ENCODE measurements at regions not wholly inside any gene's neighbourhood (a gene's known extent, or its start where the extent isn't known, plus 50 kb on each side); places are given as distances from the start of the nearest gene placed in this dataset.

DNA sequence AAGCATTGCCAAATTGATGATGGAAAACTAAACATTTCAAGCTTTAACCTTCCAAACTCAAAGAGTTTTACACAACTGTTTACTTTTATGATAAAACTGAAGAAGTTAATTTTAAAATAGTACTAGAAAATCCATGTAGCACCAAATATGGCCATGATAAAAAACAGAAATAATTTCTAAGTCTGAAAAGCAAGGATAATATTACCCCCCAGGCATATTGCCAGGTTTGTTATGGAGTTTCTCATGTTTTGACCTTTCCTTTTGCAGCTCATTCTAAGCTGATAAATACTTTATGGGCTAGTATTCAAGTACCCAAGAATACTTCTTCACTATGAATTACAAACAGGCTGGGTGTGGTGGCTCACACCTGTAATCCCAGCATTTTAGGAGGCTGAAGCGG is 209.9 kb upstream of the ZFP64 start:
- peaks cover 48% of the 10 kb centered on the region for H3K4me1 Mint-ChIP-seq (ENCODE audit: low read depth)
- intact Hi-C loops (cut with micrococcal nuclease): loop anchor here (5.0 to 10.0 kb wide), 4 partner anchors 746 to 1543 kb away; no protein-coding TSS in a partner anchor

GRCh38 chr20:52399352-52399751 is 207.8 kb upstream of the ZFP64 start:
- Mint-ChIP-seq H3K4me1 (ENCODE audit: low read depth) (peaks cover 28% of the 10 kb centered on the region), H3K27me3 (ENCODE audit: low read depth) (no peaks in the 10 kb centered on the region), H3K4me3 (no peak overlapping the region), H3K9me3 (peaks cover 1% of the 10 kb centered on the region), H3K36me3 (ENCODE audit: low read depth) (no peaks in the 10 kb centered on the region), H3K27ac (no peak overlapping the region)
- DNase-seq: no peak
- CTCF ChIA-PET: no interaction called here
- intact Hi-C loops (cut with micrococcal nuclease): no loop called here

More for the DNA sequence above, 209.9 kb upstream of the ZFP64 start:
- H3K9me3 Mint-ChIP-seq: peaks cover 1% of the 10 kb centered on the region
- no peaks in the 10 kb centered on the region for H3K36me3 Mint-ChIP-seq (ENCODE audit: low read depth)
- no peaks in the 10 kb centered on the region for H3K27me3 Mint-ChIP-seq (ENCODE audit: low read depth)
- H3K27ac Mint-ChIP-seq: no peak overlapping the region
- H3K4me3 Mint-ChIP-seq: no peak overlapping the region
- CTCF ChIA-PET: interaction anchor here (0.8 to 1.1 kb wide), 2 partner anchors 19 to 90 kb away, joined by 3 to 6 read pairs; no protein-coding TSS in a partner anchor
- no peak for DNase-seq

- H3K27me3 Mint-ChIP-seq (ENCODE audit: low read depth): no peaks in the 10 kb centered on the region
- no peak overlapping the region for H3K4me3 Mint-ChIP-seq
- peaks cover 9% of the 10 kb centered on the region for H3K4me1 Mint-ChIP-seq (ENCODE audit: low read depth)
- DNase-seq: no peak
- intact Hi-C loops (cut with micrococcal nuclease): no loop called here
- no peaks in the 10 kb centered on the region for H3K9me3 Mint-ChIP-seq
- CTCF ChIA-PET: interaction anchor here (0.9 kb wide), 2 partner anchors 9 to 77 kb away, joined by 3 read pairs; no protein-coding TSS in a partner anchor
- H3K36me3 Mint-ChIP-seq (ENCODE audit: low read depth): no peaks in the 10 kb centered on the region
- H3K27ac Mint-ChIP-seq: no peak overlapping the region
Observed at GRCh38 chr20:52389606-52390005, 198.0 kb upstream of the ZFP64 start.

GRCh38 chr20:52383995-52384621 is 192.5 kb upstream of the ZFP64 start:
- Mint-ChIP-seq H3K4me1 (ENCODE audit: low read depth) (peaks cover 14% of the 10 kb centered on the region), H3K27ac (no peak overlapping the region)

DNA sequence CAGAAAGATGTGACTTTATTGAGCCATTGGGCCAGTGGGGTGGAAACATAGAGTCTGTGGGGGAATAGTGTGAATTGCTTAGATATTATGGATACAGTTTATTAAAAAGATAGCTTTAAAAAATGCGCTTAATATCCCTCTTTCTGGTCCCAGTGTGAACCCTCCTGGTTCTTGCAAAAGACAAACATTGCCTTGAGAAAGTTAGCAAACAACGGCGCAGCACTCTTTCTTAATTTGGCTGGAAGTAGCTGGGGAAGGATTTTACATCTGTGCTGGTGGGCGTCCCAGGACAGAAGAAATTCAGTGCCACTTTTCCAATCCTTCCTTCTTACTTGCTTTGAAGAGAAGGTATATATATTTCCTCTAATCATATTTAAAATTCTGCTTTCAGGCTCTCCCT is 191.4 kb upstream of the ZFP64 start:
- H3K27ac Mint-ChIP-seq: no peak overlapping the region
- no peak for DNase-seq
- H3K36me3 Mint-ChIP-seq (ENCODE audit: low read depth): no peaks in the 10 kb centered on the region
- H3K4me3 Mint-ChIP-seq: no peak overlapping the region
- H3K4me1 Mint-ChIP-seq (ENCODE audit: low read depth): peaks cover 14% of the 10 kb centered on the region
- CTCF ChIA-PET: interaction anchor here (1.0 to 2.7 kb wide), 4 partner anchors 27 to 1165 kb away, joined by 3 to 20 read pairs (median 6); no protein-coding TSS in a partner anchor
- intact Hi-C loops (cut with micrococcal nuclease): loop anchor here (2.0 kb wide), 1 partner anchor 254 kb away; no protein-coding TSS in a partner anchor
- peaks cover 5% of the 10 kb centered on the region for H3K9me3 Mint-ChIP-seq
- no peaks in the 10 kb centered on the region for H3K27me3 Mint-ChIP-seq (ENCODE audit: low read depth)

More at GRCh38 chr20:52383995-52384621, 192.5 kb upstream of the ZFP64 start:
- DNase-seq: peak; percentile 15
- peaks cover 5% of the 10 kb centered on the region for H3K9me3 Mint-ChIP-seq
- intact Hi-C loops (cut with micrococcal nuclease): loop anchor here (2.0 kb wide), 1 partner anchor 255 kb away; no protein-coding TSS in a partner anchor
- CTCF ChIA-PET: interaction anchor here (0.5 to 0.6 kb wide), 2 partner anchors 10 to 64 kb away, joined by 3 to 5 read pairs; no protein-coding TSS in a partner anchor
- no peaks in the 10 kb centered on the region for H3K27me3 Mint-ChIP-seq (ENCODE audit: low read depth)
- no peak overlapping the region for H3K4me3 Mint-ChIP-seq
- H3K36me3 Mint-ChIP-seq (ENCODE audit: low read depth): no peaks in the 10 kb centered on the region

GRCh38 chr20:52379723-52380336 is 188.3 kb upstream of the ZFP64 start:
- Mint-ChIP-seq H3K27me3 (ENCODE audit: low read depth) (no peaks in the 10 kb centered on the region), H3K9me3 (peaks cover 7% of the 10 kb centered on the region), H3K27ac (no peak overlapping the region), H3K4me1 (ENCODE audit: low read depth) (peaks cover 14% of the 10 kb centered on the region), H3K4me3 (no peak overlapping the region), H3K36me3 (ENCODE audit: low read depth) (no peaks in the 10 kb centered on the region)
- CTCF ChIA-PET: interaction anchor here (0.7 to 2.3 kb wide), 13 partner anchors 9 to 1168 kb away, joined by 3 to 9 read pairs (median 3); no protein-coding TSS in a partner anchor
- intact Hi-C loops (cut with micrococcal nuclease): loop anchor here (1.0 kb wide), 2 partner anchors 68 to 138 kb away; no protein-coding TSS in a partner anchor
- DNase-seq: peak; percentile 52

DNA sequence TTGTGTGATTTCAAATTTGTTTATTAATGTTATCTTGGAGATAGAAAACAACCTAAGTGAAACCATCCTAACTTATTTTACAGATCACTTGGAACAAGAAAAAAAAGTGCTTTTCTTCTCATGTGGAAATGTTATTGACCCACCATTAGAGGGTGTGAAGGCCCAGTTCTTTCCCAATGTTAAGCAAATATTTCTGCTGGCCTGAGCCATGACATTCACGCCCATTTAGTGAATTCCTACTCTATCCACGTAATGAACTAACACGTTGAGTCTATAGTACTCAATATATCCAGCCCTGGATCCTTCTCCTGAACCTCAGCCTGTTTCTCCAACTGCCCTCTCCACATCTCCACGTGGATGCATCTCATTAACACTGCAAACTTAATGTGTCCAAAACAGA is 180.6 kb upstream of the ZFP64 start:
- CTCF ChIA-PET: no interaction called here
- Mint-ChIP-seq H3K27me3 (ENCODE audit: low read depth) (no peaks in the 10 kb centered on the region), H3K36me3 (ENCODE audit: low read depth) (no peaks in the 10 kb centered on the region), H3K4me1 (ENCODE audit: low read depth) (peaks cover 4% of the 10 kb centered on the region), H3K9me3 (no peaks in the 10 kb centered on the region), H3K4me3 (no peak overlapping the region), H3K27ac (no peak overlapping the region)
- intact Hi-C loops (cut with micrococcal nuclease): no loop called here
- DNase-seq: no peak

DNA sequence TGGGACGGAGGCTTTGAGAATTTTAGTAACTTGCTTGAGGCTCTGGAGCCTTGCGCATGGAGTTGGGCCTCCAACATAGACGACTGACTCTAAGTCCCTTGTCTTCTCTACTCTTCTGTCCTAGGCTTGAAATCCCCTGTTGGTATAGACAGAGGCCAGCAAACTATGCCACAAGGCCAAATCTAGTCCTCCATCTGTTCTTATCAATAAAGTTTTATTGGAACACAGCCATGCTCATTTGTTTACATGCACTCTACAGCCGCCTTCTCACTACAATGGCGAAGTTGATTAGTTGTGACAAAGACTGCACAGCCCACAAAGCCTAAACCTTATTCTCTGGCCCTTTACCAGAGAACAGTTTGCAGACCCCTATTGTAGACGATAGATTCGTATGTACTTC is 174.1 kb upstream of the ZFP64 start:
- CTCF ChIA-PET: interaction anchor here (1.3 kb wide), 1 partner anchor 15 kb away, joined by 3 read pairs; no protein-coding TSS in a partner anchor
- H3K4me3 Mint-ChIP-seq: no peak overlapping the region
- intact Hi-C loops (cut with micrococcal nuclease): no loop called here
- H3K9me3 Mint-ChIP-seq: no peaks in the 10 kb centered on the region
- H3K27ac Mint-ChIP-seq: no peak overlapping the region
- no peak for DNase-seq
- H3K36me3 Mint-ChIP-seq (ENCODE audit: low read depth): no peaks in the 10 kb centered on the region
- H3K4me1 Mint-ChIP-seq (ENCODE audit: low read depth): peaks cover 17% of the 10 kb centered on the region
- no peaks in the 10 kb centered on the region for H3K27me3 Mint-ChIP-seq (ENCODE audit: low read depth)

DNA sequence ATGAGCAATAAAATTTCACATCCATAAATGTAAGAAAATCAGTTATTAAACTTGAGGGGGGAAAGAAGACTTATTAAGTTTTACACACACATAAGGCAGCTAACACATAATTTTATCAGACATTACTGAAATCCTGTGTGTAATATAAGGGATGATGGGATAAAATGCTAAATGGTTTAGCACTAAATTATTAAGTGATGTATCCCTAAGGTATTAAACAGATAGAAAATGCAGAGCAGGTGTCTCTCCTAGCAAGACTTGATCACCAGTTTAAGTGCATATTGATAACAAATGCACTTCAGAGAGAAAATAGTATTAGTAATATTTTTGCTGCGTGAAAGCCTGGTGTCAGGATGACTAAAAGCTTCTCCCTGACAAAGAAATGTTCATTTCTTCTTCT is 172.8 kb upstream of the ZFP64 start:
- Mint-ChIP-seq H3K36me3 (ENCODE audit: low read depth) (no peaks in the 10 kb centered on the region), H3K27me3 (ENCODE audit: low read depth) (no peaks in the 10 kb centered on the region)
- intact Hi-C loops (cut with micrococcal nuclease): no loop called here

GRCh38 chr20:52361650-52362049 is 170.1 kb upstream of the ZFP64 start:
- Mint-ChIP-seq H3K27me3 (ENCODE audit: low read depth) (no peaks in the 10 kb centered on the region), H3K27ac (no peak overlapping the region), H3K4me3 (no peak overlapping the region), H3K36me3 (ENCODE audit: low read depth) (no peaks in the 10 kb centered on the region), H3K9me3 (peaks cover 2% of the 10 kb centered on the region), H3K4me1 (ENCODE audit: low read depth) (peaks cover 16% of the 10 kb centered on the region)
- DNase-seq: no peak
- CTCF ChIA-PET: interaction anchor here (0.6 to 0.7 kb wide), 3 partner anchors 15 to 1183 kb away, joined by 3 to 4 read pairs (median 3); no protein-coding TSS in a partner anchor
- intact Hi-C loops (cut with micrococcal nuclease): loop anchor here (2.0 kb wide), 1 partner anchor 49 kb away; no protein-coding TSS in a partner anchor

More for the DNA sequence above, 172.8 kb upstream of the ZFP64 start:
- Mint-ChIP-seq H3K4me3 (no peak overlapping the region), H3K27ac (no peak overlapping the region), H3K4me1 (ENCODE audit: low read depth) (peaks cover 17% of the 10 kb centered on the region), H3K9me3 (no peaks in the 10 kb centered on the region)
- CTCF ChIA-PET: interaction anchor here (0.7 to 1.5 kb wide), 2 partner anchors 52 to 64 kb away, joined by 3 to 5 read pairs; no protein-coding TSS in a partner anchor
- no peak for DNase-seq

GRCh38 chr20:52349806-52350205 is 158.2 kb upstream of the ZFP64 start:
- no peak for DNase-seq
- intact Hi-C loops (cut with micrococcal nuclease): no loop called here
- peaks cover 8% of the 10 kb centered on the region for H3K4me1 Mint-ChIP-seq (ENCODE audit: low read depth)
- CTCF ChIA-PET: interaction anchor here (1.1 kb wide), 1 partner anchor 38 kb away, joined by 3 read pairs; no protein-coding TSS in a partner anchor
- no peak overlapping the region for H3K27ac Mint-ChIP-seq
- H3K9me3 Mint-ChIP-seq: peaks cover 16% of the 10 kb centered on the region
- H3K36me3 Mint-ChIP-seq (ENCODE audit: low read depth): no peaks in the 10 kb centered on the region
- H3K27me3 Mint-ChIP-seq (ENCODE audit: low read depth): no peaks in the 10 kb centered on the region
- H3K4me3 Mint-ChIP-seq: no peak overlapping the region

GRCh38 chr20:52348434-52348833 is 156.9 kb upstream of the ZFP64 start:
- CTCF ChIA-PET: interaction anchor here (0.7 kb wide), 1 partner anchor 1716 kb away, joined by 4 read pairs; no protein-coding TSS in a partner anchor
- H3K36me3 Mint-ChIP-seq (ENCODE audit: low read depth): no peaks in the 10 kb centered on the region
- H3K4me3 Mint-ChIP-seq: no peak overlapping the region
- intact Hi-C loops (cut with micrococcal nuclease): no loop called here
- H3K27me3 Mint-ChIP-seq (ENCODE audit: low read depth): no peaks in the 10 kb centered on the region
- H3K9me3 Mint-ChIP-seq: peaks cover 14% of the 10 kb centered on the region
- H3K27ac Mint-ChIP-seq: no peak overlapping the region
- no peak for DNase-seq
- H3K4me1 Mint-ChIP-seq (ENCODE audit: low read depth): peaks cover 8% of the 10 kb centered on the region
